K562 (cell line): ENCODE measurements at regions not wholly inside any gene's neighbourhood (a gene's known extent, or its start where the extent isn't known, plus 50 kb on each side); places are given as distances from the start of the nearest gene placed in this dataset.
A peak's percentile ranks its signal among the peaks of the same experiment; 100 is the strongest.

Source experiments
- ATAC-seq: fragments of 200-7000 bp; cut with Tn5 transposase; 3 replicates; pipeline ENCODE4 v1.9.1; 2020; ENCODE audit warnings: moderate library complexity
- BruUV-seq: library from RNA; stranded (reverse); fragments of 400-500 nt; replicated peaks from 2 replicates; lab custom pipeline; 2021; lab: Mats Ljungman, UMichigan
- CTCF ChIA-PET: fragments of 300-600 bp; formaldehyde crosslinking; extraction: SDS; loops from one replicate; lab custom pipeline; 2021; ENCODE audit warnings: low intra/inter-chr PET ratio; lab: Yijun Ruan, JAX
- POLR2A ChIA-PET: fragments of 300-600, 350-650 bp; sonication (Branson Sonifier 250); formaldehyde crosslinking; extraction: SDS; loops from one replicate; lab custom pipeline; 2021; ENCODE audit warnings: antibody characterized with exemption, inconsistent platforms; lab: Yijun Ruan, JAX
- DNase-seq, 4 experiments: peaks; one replicate each; pipeline versions ENCODE4 v3.0.0 to v3.0.0-alpha.2; 2011 to 2018; ENCODE audit warnings: low spot score in 3 of 4, mixed read lengths in 3 of 4; ENCODE audit errors: extremely low read depth in 1 of 4
- FAIRE-seq: peaks from 2 replicates; lab custom pipeline; 2011; peaks lifted over from hg19 to GRCh38; lab: Jason Lieb, UNC
- H2AFZ ChIP-seq: 2 replicates; pipeline ENCODE4 v1.6.0; 2011; ENCODE audit warnings: low read depth, low read length, control low read depth, inconsistent platforms
- H3K27ac ChIP-seq: fragments of 200-600 bp; 3 replicates; pipeline ENCODE4 v1.8.0; 2011; ENCODE audit warnings: low read depth, mild to moderate bottlenecking, control low read depth, inconsistent platforms, low read length, moderate library complexity, mixed read lengths; ENCODE audit errors: extremely low read depth
- H3K27me3 ChIP-seq, 2 experiments: fragments of 300-600 bp in 1 of 2; 2 replicates in 1 of 2; 3 replicates in 1 of 2; pipeline versions ENCODE4 v1.6.0 to v1.8.0; 2011; ENCODE audit warnings: inconsistent platforms in 2 of 2, low read length in 2 of 2, mild to moderate bottlenecking in 1 of 2, mixed read lengths in 1 of 2, moderate library complexity in 1 of 2; ENCODE audit not compliant: control insufficient read depth in 2 of 2, insufficient read depth in 2 of 2
- H3K36me3 ChIP-seq: fragments of 300-600 bp; 3 replicates; pipeline ENCODE4 v1.8.0; 2011; ENCODE audit warnings: mild to moderate bottlenecking, low read length, inconsistent platforms; ENCODE audit not compliant: control insufficient read depth, insufficient read depth
- H3K4me1 ChIP-seq, 2 experiments: fragments of 200-600 bp in 1 of 2; replicated peaks in 1 of 2; 2 replicates in 1 of 2; 3 replicates in 1 of 2; pipeline versions ENCODE4 v1.5.1 to v1.8.0; 2011; ENCODE audit warnings: inconsistent platforms in 2 of 2, low read length in 2 of 2, mild to moderate bottlenecking in 1 of 2, mixed read lengths in 1 of 2, moderate library complexity in 1 of 2; ENCODE audit not compliant: control insufficient read depth in 2 of 2, insufficient read depth in 2 of 2
- H3K4me2 ChIP-seq: 2 replicates; pipeline ENCODE4 v1.6.1; 2011; ENCODE audit warnings: low read length, control low read depth, inconsistent platforms, mixed read lengths; ENCODE audit not compliant: insufficient read depth
- H3K4me3 ChIP-seq: fragments of 200-600 bp; sonication (generic), shearing (Covaris generic); 2 replicates; pipeline ENCODE4 v1.5.1; 2016; ENCODE audit warnings: control low read depth, inconsistent platforms
- H3K79me2 ChIP-seq: fragments of 200-600 bp; 3 replicates; pipeline ENCODE4 v1.8.0; 2011; ENCODE audit warnings: low read length, inconsistent platforms; ENCODE audit not compliant: control insufficient read depth, insufficient read depth
- H3K9ac ChIP-seq, 2 experiments: 2 replicates each; pipeline versions ENCODE4 v1.6.0 to v1.6.1; 2011; ENCODE audit warnings: low read depth in 2 of 2, low read length in 2 of 2, control low read depth in 1 of 2, inconsistent platforms in 1 of 2, mild to moderate bottlenecking in 1 of 2, mixed read lengths in 1 of 2; ENCODE audit not compliant: insufficient read depth in 1 of 2
- H3K9me1 ChIP-seq: one replicate; pipeline ENCODE4 v1.6.0; 2011; ENCODE audit warnings: inconsistent platforms, mild to moderate bottlenecking, low read length, moderate library complexity; ENCODE audit not compliant: control insufficient read depth, insufficient read depth
- H3K9me3 ChIP-seq: replicated peaks from 2 replicates; pipeline ENCODE4 v1.5.1; 2011; ENCODE audit warnings: low read depth, low read length, inconsistent platforms; ENCODE audit not compliant: control insufficient read depth, insufficient read depth
- H4K20me1 ChIP-seq: replicated peaks from 2 replicates; pipeline ENCODE4 v1.6.1; 2011; ENCODE audit warnings: low read length, inconsistent platforms, mixed read lengths; ENCODE audit not compliant: control insufficient read depth, insufficient read depth
- CHCHD3 ChIP-seq: fragments of 250-450 bp; sonication (Bioruptor Pico); IDR thresholded peaks from 2 replicates; pipeline ENCODE4 v2.1.2; 2022; ENCODE audit warnings: mild to moderate bottlenecking
- E2F6 ChIP-seq, 2 experiments: IDR thresholded peaks; 2 replicates each; pipeline ENCODE4 v1.6.1; 2011; ENCODE audit warnings: borderline replicate concordance in 1 of 2, control low read depth in 1 of 2, low read depth in 1 of 2, low read length in 1 of 2, mild to moderate bottlenecking in 1 of 2, mixed read lengths in 1 of 2, moderate library complexity in 1 of 2; ENCODE audit not compliant: insufficient read depth in 1 of 2, insufficient read length in 1 of 2, poor library complexity in 1 of 2, severe bottlenecking in 1 of 2; ENCODE audit errors: extremely low read depth in 1 of 2
- EP300 ChIP-seq: IDR thresholded peaks from 2 replicates; pipeline ENCODE4 v1.6.1; 2012; ENCODE audit warnings: low read length, improper control_type of control experiment
- GATAD2A ChIP-seq: fragments of 450-650 bp; IDR thresholded peaks from 2 replicates; pipeline ENCODE4 v1.6.1; 2017
- IRF1 ChIP-seq: sonication (generic); formaldehyde crosslinking; IDR thresholded peaks from 2 replicates; pipeline ENCODE4 v1.8.0; 2022; ENCODE audit warnings: missing genetic modification reagents, mild to moderate bottlenecking, borderline replicate concordance
- NFYB ChIP-seq: IDR thresholded peaks from 2 replicates; pipeline ENCODE4 v1.6.1; 2011; ENCODE audit warnings: mild to moderate bottlenecking, moderate library complexity; ENCODE audit not compliant: insufficient read length; ENCODE audit errors: extremely low read depth
- NR2C1 ChIP-seq, 2 experiments: fragments of 450-650 bp; IDR thresholded peaks; 2 replicates each; pipeline ENCODE4 v1.6.1; 2017; ENCODE audit warnings: mild to moderate bottlenecking in 2 of 2, antibody characterized with exemption in 1 of 2, inconsistent platforms in 1 of 2, missing compliant biosample characterization in 1 of 2, missing genetic modification characterization in 1 of 2
- PTBP1 ChIP-seq: fragments of 200-400 bp; formaldehyde crosslinking; IDR thresholded peaks from 2 replicates; pipeline ENCODE4 v1.6.1; 2017; ENCODE audit warnings: low read depth, low read length
- SMARCC2 ChIP-seq: fragments of 450-650 bp; IDR thresholded peaks from 2 replicates; pipeline ENCODE4 v1.6.1; 2017; ENCODE audit warnings: antibody characterized with exemption, moderate library complexity, mild to moderate bottlenecking, low read depth
- STAG1 ChIP-seq: sonication (generic); formaldehyde crosslinking; IDR thresholded peaks from 2 replicates; pipeline ENCODE4 v1.5.0; 2020; ENCODE audit warnings: missing genetic modification reagents, borderline replicate concordance
- STAT5A ChIP-seq: IDR thresholded peaks from 2 replicates; pipeline ENCODE4 v1.6.1; 2012; ENCODE audit warnings: low read length, inconsistent platforms, borderline replicate concordance
- ZNF184 ChIP-seq: sonication (generic); formaldehyde crosslinking; IDR thresholded peaks from 2 replicates; pipeline ENCODE4 v1.5.0; 2020; ENCODE audit warnings: missing genetic modification reagents
- WGBS: fragments of 100-300 bp; shearing (Covaris generic); methylation state at CpG from one replicate; pipeline ENCODE4 v1.1.6; 2016; ENCODE audit warnings: low coverage, mixed read lengths; ENCODE audit not compliant: insufficient coverage; ENCODE audit errors: missing lambda C conversion rate; 5-methylcytosine and 5-hydroxymethylcytosine counted together
- in situ Hi-C: fragments of 300-500 bp; cut with MboI; formaldehyde crosslinking; loops from 4 replicates; pipeline ENCODE4 v1.15.0; 2018; ENCODE audit warnings: inconsistent platforms, mixed read lengths
- intact Hi-C: fragments of 100-400 bp; cut with micrococcal nuclease; formaldehyde crosslinking; loops from 2 replicates; pipeline ENCODE4 v1.14.2; 2022

GRCh38 chr17:83196024-83196365 lies 116.6 kb downstream of the METRNL start:
- no peak for FAIRE-seq

More at GRCh38 chr17:83196024-83196365, 116.6 kb downstream of the METRNL start:
- WGBS, result 0% methylated on average over 9 of the region's 9 CpGs
- no peak for ATAC-seq
- Histone ChIP-seq H3K36me3 (no peaks in the 10 kb centered on the region), H4K20me1 (no peaks in the 10 kb centered on the region), H3K27me3 (peaks cover 8 to 34% of the 10 kb centered on the region in 2 experiments; a peak in 4 of 5 replicates), H3K9me1 (no peaks in the 10 kb centered on the region), H3K9me3 (no peaks in the 10 kb centered on the region), H3K27ac (no peak overlapping the region), H3K9ac (peak overlapping the region in 1 of 2 experiments; percentile 52; a peak in 2 of 4 replicates), H2AFZ (no peak overlapping the region), H3K4me3 (no peak overlapping the region), H3K4me1 (peaks cover 0 to 50% of the 10 kb centered on the region in 2 experiments; a peak in 2 of 5 replicates), H3K79me2 (no peaks in the 10 kb centered on the region), H3K4me2 (no peak overlapping the region)
- intact Hi-C loops, result no loop called here
- ChIA-PET CTCF (no interaction called here), POLR2A (no interaction called here)
- TF ChIP-seq GATAD2A (no peak), SMARCC2 (no peak), NFYB (no peak), EP300 (no peak), CHCHD3 (no peak), E2F6 (IDR thresholded peaks at IDR 0.05; ENCODE audit: borderline replicate concordance in 1 of 2, extremely low read depth in 1 of 2, insufficient read depth in 1 of 2, insufficient read length in 1 of 2, low read depth in 1 of 2, low read length in 1 of 2, poor library complexity in 1 of 2, severe bottlenecking in 1 of 2) (peak in 1 of 2 experiments; percentile 47), IRF1 (CRISPR knock-in tag) (no peak), ZNF184 (CRISPR knock-in tag) (no peak), STAT5A (no peak), NR2C1 (IDR thresholded peaks at IDR 0.05) (no peak), NR2C1 (tag; IDR thresholded peaks at IDR 0.05) (no peak), PTBP1 (no peak), STAG1 (CRISPR knock-in tag) (0 out of 2 replicates have a peak, but pooled peaks have one; percentile 13)
- no TSS peak for BruUV-seq
- peak in 3 of 4 experiments; percentile 41 to 46 (median 44) for DNase-seq
- in situ Hi-C loops, result no loop called here
